GM21526 (cell line): ENCODE measurements at regions not wholly inside any gene's neighbourhood (a gene's known extent, or its start where the extent isn't known, plus 50 kb on each side); places are given as distances from the start of the nearest gene placed in this dataset.

Experiments
- ATAC-seq: cut with Tn5 transposase; IDR thresholded peaks from one replicate; pipeline ENCODE4 v1.9.1; 2021; ENCODE audit warnings: moderate library complexity; ENCODE audit not compliant: unreplicated experiment, low FRiP score

- no peak for ATAC-seq
Observed at GRCh38 chr18:76134628-76135027, 360.4 kb downstream of the ZNF516 start.

GRCh38 chr18:76133873-76134272, 361.2 kb downstream of the ZNF516 start:
- ATAC-seq: no peak

GRCh38 chr18:76131738-76132137, 363.3 kb downstream of the ZNF516 start:
- ATAC-seq: no peak

- ATAC-seq: no peak
Observed at GRCh38 chr18:76130845-76131244, 364.2 kb downstream of the ZNF516 start.

- no peak for ATAC-seq
Observed at GRCh38 chr18:76126327-76126726, 368.7 kb downstream of the ZNF516 start.

- ATAC-seq: no peak
Observed at GRCh38 chr18:76121011-76121410, 374.0 kb downstream of the ZNF516 start.

- ATAC-seq: no peak
Observed at GRCh38 chr18:76115580-76115979, 379.5 kb downstream of the ZNF516 start.

GRCh38 chr18:76113101-76113500, 381.9 kb downstream of the ZNF516 start:
- ATAC-seq: no peak

- no peak for ATAC-seq
Observed at GRCh38 chr18:76102626-76103025, 392.4 kb downstream of the ZNF516 start.

- ATAC-seq: no peak
Observed at GRCh38 chr18:76102156-76102555, 392.9 kb downstream of the ZNF516 start.

- ATAC-seq: no peak
Observed at GRCh38 chr18:76099931-76100457, 395.0 kb downstream of the ZNF516 start.

- ATAC-seq: no peak
Observed at GRCh38 chr18:76098674-76099411, 396.2 kb downstream of the ZNF516 start.

GRCh38 chr18:76081536-76081935, 413.5 kb downstream of the ZNF516 start:
- no peak for ATAC-seq

- no peak for ATAC-seq
Observed at GRCh38 chr18:76080430-76080829, 414.6 kb downstream of the ZNF516 start.

- no peak for ATAC-seq
Observed at GRCh38 chr18:76075777-76076176, 419.3 kb downstream of the ZNF516 start.

GRCh38 chr18:76064998-76065397, 430.0 kb downstream of the ZNF516 start:
- no peak for ATAC-seq

- ATAC-seq: no peak
Observed at GRCh38 chr18:76058146-76058545, 436.9 kb downstream of the ZNF516 start.

- ATAC-seq: no peak
Observed at GRCh38 chr18:76057386-76057785, 437.7 kb downstream of the ZNF516 start.

- ATAC-seq: no peak
Observed at GRCh38 chr18:76056471-76057110, 438.5 kb downstream of the ZNF516 start.

- no peak for ATAC-seq
Observed at GRCh38 chr18:76055578-76055977, 439.5 kb downstream of the ZNF516 start.

- no peak for ATAC-seq
Observed at GRCh38 chr18:76055025-76055424, 440.0 kb downstream of the ZNF516 start.

GRCh38 chr18:76054156-76054555, 440.9 kb downstream of the ZNF516 start:
- ATAC-seq: no peak
